GM19023 (cell line): ENCODE measurements at regions not wholly inside any gene's neighbourhood (a gene's known extent, or its start where the extent isn't known, plus 50 kb on each side); places are given as distances from the start of the nearest gene placed in this dataset.

Source experiments
- ATAC-seq: cut with Tn5 transposase; IDR thresholded peaks from one replicate; pipeline ENCODE4 v1.9.1; 2021; ENCODE audit warnings: mild to moderate bottlenecking, moderate library complexity; ENCODE audit not compliant: unreplicated experiment

GRCh38 chr5:125343015-125343414, 596.6 kb upstream of the ZNF608 start:
- no peak for ATAC-seq

- ATAC-seq, result no peak
Measured at GRCh38 chr5:125346316-125346715, 599.9 kb upstream of the ZNF608 start.

GRCh38 chr5:125348221-125348692, 601.8 kb upstream of the ZNF608 start:
- no peak for ATAC-seq

GRCh38 chr5:125348936-125349831, 602.7 kb upstream of the ZNF608 start:
- ATAC-seq, result no peak

GRCh38 chr5:125357660-125358059, 611.2 kb upstream of the ZNF608 start:
- no peak for ATAC-seq

- ATAC-seq, result no peak
Measured at GRCh38 chr5:125365747-125366146, 619.3 kb upstream of the ZNF608 start.

GRCh38 chr5:125367702-125368101, 621.3 kb upstream of the ZNF608 start:
- no peak for ATAC-seq

- no peak for ATAC-seq
Measured at GRCh38 chr5:125370461-125371205, 624.2 kb upstream of the ZNF608 start.

- ATAC-seq, result no peak
Measured at GRCh38 chr5:125372694-125373631, 626.5 kb upstream of the ZNF608 start.

- ATAC-seq, result no peak
Measured at GRCh38 chr5:125375143-125375542, 628.7 kb upstream of the ZNF608 start.

- ATAC-seq, result no peak
Measured at GRCh38 chr5:125376059-125376641, 629.7 kb upstream of the ZNF608 start.

GRCh38 chr5:125377141-125377540, 630.7 kb upstream of the ZNF608 start:
- ATAC-seq, result no peak

GRCh38 chr5:125381290-125381689, 634.9 kb upstream of the ZNF608 start:
- ATAC-seq, result no peak

- no peak for ATAC-seq
Measured at GRCh38 chr5:125384071-125384470, 637.6 kb upstream of the ZNF608 start.

- ATAC-seq, result no peak
Measured at GRCh38 chr5:125390326-125390725, 643.9 kb upstream of the ZNF608 start.

GRCh38 chr5:125393221-125393815, 646.9 kb upstream of the ZNF608 start:
- no peak for ATAC-seq

- ATAC-seq, result no peak
Measured at GRCh38 chr5:125394661-125395280, 648.3 kb upstream of the ZNF608 start.

- ATAC-seq, result no peak
Measured at GRCh38 chr5:125396462-125396861, 650.0 kb upstream of the ZNF608 start.

GRCh38 chr5:125398466-125398865, 652.0 kb upstream of the ZNF608 start:
- no peak for ATAC-seq

GRCh38 chr5:125399885-125400284, 653.4 kb upstream of the ZNF608 start:
- ATAC-seq, result no peak
